ENCODE measurements at regions not wholly inside any gene's neighbourhood (a gene's known extent, or its start where the extent isn't known, plus 50 kb on each side); places are given as distances from the start of the nearest gene placed in this dataset.
"Not testable (repeated sequence)": the region's sequence is repeated elsewhere in the genome, so short reads cannot be mapped to it uniquely, and the experiment has no call there.

DNA sequence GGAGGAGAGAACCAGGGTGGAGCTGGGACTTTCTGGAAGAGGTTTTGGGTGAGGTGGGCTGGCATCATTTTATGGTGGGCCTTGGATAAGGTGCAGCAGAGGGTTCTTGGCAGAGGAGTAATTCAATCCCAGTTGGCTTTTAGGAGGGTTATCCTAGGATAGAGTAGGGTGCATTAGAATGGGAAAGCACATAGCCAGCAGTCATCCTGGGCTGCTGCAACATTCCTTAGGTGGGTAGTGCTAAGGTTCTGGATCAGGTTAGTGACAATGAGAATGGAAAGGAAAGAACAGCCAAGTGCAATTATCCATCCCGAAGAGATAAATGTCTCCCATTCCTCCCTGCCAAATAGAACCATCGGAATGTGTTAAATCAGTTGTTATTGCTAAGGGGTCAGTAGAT lies 157.3 kb upstream of the SPRED2 start:
- no peak for FAIRE-seq

- no peak for FAIRE-seq
Measured at GRCh38 chr2:65587779-65588178, 155.4 kb upstream of the SPRED2 start.

GRCh38 chr2:65586516-65586915 lies 154.1 kb upstream of the SPRED2 start:
- no peak for FAIRE-seq

- no peak for FAIRE-seq
Measured at GRCh38 chr2:65583061-65583460, 150.7 kb upstream of the SPRED2 start.

GRCh38 chr2:65582364-65582763 lies 150.0 kb upstream of the SPRED2 start:
- FAIRE-seq, result no peak

- no peak for FAIRE-seq
Measured at GRCh38 chr2:65580824-65581223, 148.4 kb upstream of the SPRED2 start.

- FAIRE-seq, result no peak
Measured at GRCh38 chr2:65579506-65580235, 147.3 kb upstream of the SPRED2 start.

- no peak for FAIRE-seq
Measured at GRCh38 chr2:65577654-65578053, 145.3 kb upstream of the SPRED2 start.

- no peak for FAIRE-seq
Measured at GRCh38 chr2:65576861-65577601, 144.6 kb upstream of the SPRED2 start.

- no peak for FAIRE-seq
Measured at GRCh38 chr2:65576278-65576677, 143.9 kb upstream of the SPRED2 start.

GRCh38 chr2:65574993-65575392 lies 142.6 kb upstream of the SPRED2 start:
- FAIRE-seq, result no peak

DNA sequence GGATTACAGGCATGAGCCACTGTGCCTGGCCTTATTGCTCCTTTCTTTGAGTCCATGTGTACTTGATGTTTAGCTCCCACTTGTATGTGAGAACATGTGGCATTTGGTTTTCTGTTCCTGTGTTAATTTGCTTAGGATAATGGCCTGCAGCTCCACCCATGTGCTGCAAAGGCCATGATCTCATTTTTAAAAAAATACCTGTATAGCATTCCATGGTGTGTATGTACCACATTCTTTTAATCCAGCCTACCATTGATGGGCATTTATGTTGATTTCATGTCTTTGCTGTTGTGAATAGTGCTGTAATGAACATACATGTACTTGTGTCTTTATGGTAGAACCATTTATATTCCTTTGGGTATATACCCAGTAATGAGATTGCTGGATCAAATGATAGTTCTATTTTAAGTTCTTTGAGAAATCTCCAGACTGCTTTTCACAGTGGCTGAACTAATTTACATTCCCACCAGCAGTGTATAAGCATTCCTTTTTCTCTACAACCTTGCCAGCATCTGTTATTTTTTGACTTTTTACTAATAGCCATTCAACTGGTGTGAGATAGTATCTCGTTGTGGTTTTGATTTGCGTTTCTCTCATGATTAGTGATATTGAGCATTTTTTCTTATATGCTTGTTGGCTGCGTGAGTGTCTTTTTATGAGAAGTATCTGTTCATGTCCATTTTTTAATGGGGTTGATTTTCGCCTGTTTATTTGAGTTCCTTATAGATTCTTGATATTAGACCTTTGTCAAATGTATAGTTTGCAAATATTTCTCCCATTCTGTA lies 136.4 kb upstream of the SPRED2 start:
- not testable (repeated sequence) for FAIRE-seq

DNA sequence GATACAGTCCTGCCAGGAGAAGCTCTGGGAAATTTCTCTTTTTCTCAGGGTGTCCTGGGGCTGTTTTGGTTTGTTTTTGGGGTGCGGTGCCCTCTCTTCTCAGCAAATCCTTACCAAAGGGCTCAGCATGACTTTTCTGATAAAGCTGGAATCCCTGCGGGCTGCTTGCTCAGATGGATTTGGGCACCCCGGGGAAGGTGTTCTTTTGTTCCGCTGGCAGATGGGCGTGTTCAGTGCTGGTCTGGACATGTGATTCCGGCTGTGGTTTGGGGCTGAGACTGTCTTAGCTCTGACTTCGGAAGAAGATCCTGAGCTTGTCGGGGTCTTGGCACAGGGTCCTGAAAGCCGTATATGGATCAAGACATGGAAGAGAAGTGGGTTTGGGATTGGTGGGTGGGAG lies 134.2 kb upstream of the SPRED2 start:
- no peak for FAIRE-seq

- FAIRE-seq, result no peak
Measured at GRCh38 chr2:65565681-65566080, 133.3 kb upstream of the SPRED2 start.

DNA sequence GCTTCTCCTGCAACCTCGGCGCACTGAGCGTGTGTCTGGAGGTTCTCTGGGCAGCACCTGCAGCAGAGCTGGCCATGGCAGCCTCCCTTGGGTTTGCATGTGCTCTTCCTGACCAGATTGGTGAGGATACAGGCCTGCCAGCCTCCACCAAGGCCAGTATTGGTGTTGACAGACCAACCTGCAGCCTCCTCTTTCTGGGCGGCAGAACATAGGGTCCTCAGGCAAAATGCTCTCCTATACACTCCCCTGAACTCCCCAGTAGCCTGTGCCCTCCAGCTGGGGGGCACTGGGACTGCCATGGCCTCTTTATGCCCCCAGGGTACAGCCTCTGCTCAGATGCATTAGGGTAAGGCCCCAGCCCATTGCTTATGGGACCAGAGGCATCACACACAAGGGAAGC lies 131.9 kb upstream of the SPRED2 start:
- FAIRE-seq, result no peak

DNA sequence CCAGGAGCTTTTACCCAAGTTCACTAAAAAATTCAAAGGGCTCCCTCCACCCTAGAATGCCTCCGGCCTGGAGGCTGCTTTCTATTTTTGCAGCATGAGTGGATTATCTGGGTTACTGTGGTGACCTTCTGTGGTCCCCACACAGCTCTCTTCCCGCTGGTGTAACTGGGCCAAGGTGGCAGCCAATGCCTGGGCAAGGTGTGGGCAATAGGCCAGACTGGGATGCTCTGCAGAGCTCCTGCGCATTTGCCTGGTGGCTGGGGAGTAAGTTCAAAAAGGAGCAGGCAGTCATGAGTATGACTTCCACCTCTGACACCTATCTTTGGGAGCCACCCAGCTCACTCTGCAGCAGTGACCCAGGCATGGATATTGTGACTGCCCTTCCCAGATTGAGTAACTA lies 130.5 kb upstream of the SPRED2 start:
- FAIRE-seq, result no peak

GRCh38 chr2:65558743-65559142 lies 126.3 kb upstream of the SPRED2 start:
- no peak for FAIRE-seq

GRCh38 chr2:65557616-65558573 lies 125.5 kb upstream of the SPRED2 start:
- FAIRE-seq, result no peak

GRCh38 chr2:65554765-65555591 lies 122.6 kb upstream of the SPRED2 start:
- no peak for FAIRE-seq

DNA sequence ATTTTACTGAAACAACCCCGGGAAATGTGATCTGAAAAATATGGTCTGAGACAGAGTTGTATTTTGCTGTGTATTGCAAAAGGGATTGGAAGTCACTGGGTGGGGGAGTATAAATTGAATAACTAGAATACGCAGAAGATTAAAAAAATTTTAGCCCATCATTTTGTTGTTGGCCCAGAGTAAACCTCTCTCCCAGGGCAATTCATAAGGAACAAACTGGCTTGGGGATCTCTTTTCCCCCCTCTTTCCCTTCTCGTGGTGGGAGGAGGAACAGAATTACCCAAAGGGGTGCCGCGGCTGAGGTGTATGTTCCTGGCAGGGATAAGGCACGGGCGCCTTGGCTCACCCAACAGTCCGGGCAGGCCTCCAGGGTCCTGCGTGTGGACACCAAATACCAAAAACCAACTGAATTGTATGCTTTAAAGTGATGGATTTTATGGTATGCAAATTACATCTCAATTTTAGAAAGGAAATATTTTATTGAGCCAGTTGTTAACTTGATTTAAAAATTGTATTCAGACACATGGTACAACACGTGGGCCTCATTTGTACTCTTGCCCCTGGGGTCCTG lies 121.2 kb upstream of the SPRED2 start:
- no peak for FAIRE-seq

DNA sequence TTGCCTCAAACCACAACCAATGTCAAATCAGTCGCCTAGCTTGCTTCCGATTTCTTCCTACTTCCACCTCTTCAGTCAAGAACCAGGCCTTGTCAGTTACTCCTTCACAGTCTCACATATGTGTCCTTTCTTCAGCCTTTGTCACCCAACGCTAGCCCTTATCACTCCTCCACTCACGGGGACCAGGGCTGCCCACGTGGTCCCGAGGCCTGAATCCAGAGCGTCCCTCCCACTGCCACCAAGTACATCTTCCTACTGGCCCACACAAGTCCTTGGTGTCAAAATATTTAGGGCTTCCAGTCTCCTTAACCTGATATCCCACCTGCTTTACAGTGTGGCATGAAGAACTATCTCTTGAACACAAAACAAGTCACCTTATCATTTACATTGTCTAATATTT lies 119.1 kb upstream of the SPRED2 start:
- no peak for FAIRE-seq

All from endometrium (tissue), 2 donors.